A549 (cell line): ENCODE measurements at regions not wholly inside any gene's neighbourhood (a gene's known extent, or its start where the extent isn't known, plus 50 kb on each side); places are given as distances from the start of the nearest gene placed in this dataset.
A peak's percentile ranks its signal among the peaks of the same experiment; 100 is the strongest.

Experiments
- ATAC-seq, 2 experiments: fragments of 200-7000 bp in 1 of 2; fragments of >200 bp in 1 of 2; cut with Nextera tagmentation in 1 of 2; cut with Tn5 transposase in 1 of 2; 3 replicates each; pipeline versions ENCODE4 v1.8.0 to v1.9.1; 2018 to 2020; ENCODE audit warnings: mild to moderate bottlenecking in 1 of 2, moderate library complexity in 1 of 2
- CTCF ChIA-PET: fragments of 300-600 bp; sonication (Branson Sonifier 250); formaldehyde crosslinking; extraction: SDS; loops from one replicate; lab custom pipeline; 2021; ENCODE audit warnings: antibody characterized with exemption, inconsistent platforms; lab: Yijun Ruan, JAX
- POLR2A ChIA-PET: fragments of 350-600 bp; formaldehyde crosslinking; extraction: SDS; loops from one replicate; lab custom pipeline; 2021; ENCODE audit warnings: antibody characterized with exemption, inconsistent platforms; lab: Yijun Ruan, JAX
- DNase-seq, 2 experiments: peaks; one replicate each; pipeline versions ENCODE4 v3.0.0 to v3.0.0-alpha.2; 2011 to 2016; ENCODE audit warnings: low read depth in 1 of 2, low spot score in 1 of 2
- FAIRE-seq: peaks from 2 replicates; lab custom pipeline; 2011; peaks lifted over from hg19 to GRCh38; lab: Jason Lieb, UNC
- H3K27ac ChIP-seq, 2 experiments: fragments of >200 bp; sonication (Bioruptor Twin); formaldehyde crosslinking; 3 replicates each; pipeline ENCODE4 v1.5.1; 2016 to 2017
- H3K4me1 ChIP-seq: fragments of >200 bp; sonication (Bioruptor Twin); formaldehyde crosslinking; 3 replicates; pipeline ENCODE4 v1.6.1; 2016
- H3K4me2 ChIP-seq: fragments of >200 bp; sonication (Bioruptor Twin); formaldehyde crosslinking; 3 replicates; pipeline ENCODE4 v1.6.1; 2016
- H3K4me3 ChIP-seq: fragments of >200 bp; sonication (Bioruptor Twin); formaldehyde crosslinking; 3 replicates; pipeline ENCODE4 v1.5.1; 2016
- H3K9me3 ChIP-seq: fragments of >200 bp; sonication (Bioruptor Twin); formaldehyde crosslinking; 3 replicates; pipeline ENCODE4 v1.6.1; 2016
- BHLHE40 ChIP-seq: IDR thresholded peaks from 2 replicates; pipeline ENCODE4 v1.6.1; 2012; ENCODE audit warnings: low read depth, low read length, inconsistent platforms
- CBX2 ChIP-seq: fragments of 200-600 bp; sonication (generic); IDR thresholded peaks from 2 replicates; pipeline ENCODE4 v1.6.1; 2016; ENCODE audit warnings: low read depth, mild to moderate bottlenecking, borderline replicate concordance
- CBX8 ChIP-seq: fragments of 200-600 bp; sonication (generic); IDR thresholded peaks from 2 replicates; pipeline ENCODE4 v1.6.1; 2016
- CHD4 ChIP-seq: fragments of 200-600 bp; sonication (generic); IDR thresholded peaks from 2 replicates; pipeline ENCODE4 v1.6.1; 2016; ENCODE audit warnings: antibody characterized with exemption, mild to moderate bottlenecking, borderline replicate concordance
- GATA3 ChIP-seq: IDR thresholded peaks from 2 replicates; pipeline ENCODE4 v1.6.1; 2012; ENCODE audit warnings: borderline replicate concordance
- HDAC2 ChIP-seq: fragments of 200-600 bp; sonication (generic); IDR thresholded peaks from 2 replicates; pipeline ENCODE4 v1.6.1; 2016
- HES2 ChIP-seq: fragments of >200 bp; sonication (Bioruptor Twin); formaldehyde crosslinking; IDR thresholded peaks from 2 replicates; pipeline ENCODE4 v1.6.1; 2016
- HOXB13 ChIP-seq: fragments of 250-450 bp; sonication (Bioruptor Pico); IDR thresholded peaks from 2 replicates; pipeline ENCODE4 v1.5.0; 2020; ENCODE audit warnings: low read depth, mild to moderate bottlenecking, moderate library complexity
- HOXB5 ChIP-seq: fragments of 250-450 bp; sonication (Bioruptor Pico); IDR thresholded peaks from 2 replicates; pipeline ENCODE4 v1.5.0; 2020; ENCODE audit warnings: mild to moderate bottlenecking, moderate library complexity
- KDM5A ChIP-seq: fragments of 200-600 bp; sonication (generic); IDR thresholded peaks from 2 replicates; pipeline ENCODE4 v1.6.1; 2016; ENCODE audit warnings: antibody characterized with exemption, mild to moderate bottlenecking
- NPAS2 ChIP-seq: fragments of 250-450 bp; sonication (Bioruptor Pico); IDR thresholded peaks from 2 replicates; pipeline ENCODE4 v1.8.0; 2022; ENCODE audit warnings: mild to moderate bottlenecking, moderate library complexity, borderline replicate concordance
- PHF8 ChIP-seq: fragments of 200-600 bp; sonication (generic); IDR thresholded peaks from 2 replicates; pipeline ENCODE4 v1.6.1; 2016; ENCODE audit warnings: low read depth, mild to moderate bottlenecking, antibody characterized with exemption, moderate library complexity, borderline replicate concordance
- POLR2A ChIP-seq: IDR thresholded peaks from 2 replicates; pipeline ENCODE4 v1.6.1; 2012; ENCODE audit warnings: mild to moderate bottlenecking, low read length
- RARB ChIP-seq: fragments of 250-450 bp; sonication (Bioruptor Pico); IDR thresholded peaks from 2 replicates; pipeline ENCODE4 v1.8.0; 2021; ENCODE audit warnings: mild to moderate bottlenecking, moderate library complexity
- SMC3 ChIP-seq: fragments of >200 bp; sonication (Bioruptor Twin); formaldehyde crosslinking; IDR thresholded peaks from 3 replicates; pipeline ENCODE4 v1.6.1; 2018; ENCODE audit warnings: inconsistent platforms
- ZC3H11A ChIP-seq: fragments of 450-650 bp; IDR thresholded peaks from 2 replicates; pipeline ENCODE4 v1.6.1; 2014; ENCODE audit warnings: antibody characterized with exemption, mild to moderate bottlenecking
- ZNF302 ChIP-seq: fragments of 250-450 bp; sonication (Bioruptor Pico); IDR thresholded peaks from 2 replicates; pipeline ENCODE4 v1.9.0; 2021; ENCODE audit warnings: inconsistent platforms, mild to moderate bottlenecking, moderate library complexity
- WGBS: methylation state at CpG from one replicate; pipeline ENCODE4 v1.1.6; 2017; ENCODE audit errors: missing lambda C conversion rate; 5-methylcytosine and 5-hydroxymethylcytosine counted together
- TF ChIP-seq, protein P1 (sequence below): IDR thresholded peaks from 2 replicates; pipeline ENCODE4 v1.6.1; 2012
- TF ChIP-seq, protein P2 (sequence below): fragments of >200 bp; sonication (Bioruptor Twin); formaldehyde crosslinking; IDR thresholded peaks from 3 replicates; pipeline ENCODE4 v1.6.1; 2016
- TF ChIP-seq, protein P3 (sequence below): IDR thresholded peaks from 2 replicates; pipeline ENCODE4 v1.6.1; 2012; ENCODE audit warnings: low read depth, borderline replicate concordance
- TF ChIP-seq, protein P4 (sequence below): fragments of 200-600 bp; sonication (generic); IDR thresholded peaks from 2 replicates; pipeline ENCODE4 v1.6.1; 2016; ENCODE audit warnings: antibody characterized with exemption, mild to moderate bottlenecking, moderate library complexity

DNA sequence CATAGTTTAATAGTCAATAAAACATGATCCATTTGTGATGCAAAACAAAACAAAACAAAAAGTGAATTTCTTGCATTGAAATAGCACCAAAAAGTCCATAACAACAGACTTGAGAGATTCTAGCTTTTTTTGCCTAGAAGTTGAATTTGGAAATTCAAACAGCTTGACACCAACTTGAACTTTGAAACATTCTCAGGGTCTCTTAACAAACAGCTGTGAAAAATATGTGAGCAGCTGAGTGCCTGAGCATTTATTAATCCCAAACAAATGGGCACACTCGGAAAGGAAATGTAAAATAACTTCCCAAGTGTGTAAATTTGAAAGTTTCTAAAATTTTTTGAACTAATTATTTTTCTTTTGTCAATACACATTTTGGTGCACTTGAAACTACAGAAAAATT lies 56.0 kb upstream of the HMHB1 start:
- DNase-seq = no peak
- TF ChIP-seq POLR2A = no peak
- TF ChIP-seq RARB = no peak
- TF ChIP-seq GATA3 = no peak
- TF ChIP-seq, protein P1, sequence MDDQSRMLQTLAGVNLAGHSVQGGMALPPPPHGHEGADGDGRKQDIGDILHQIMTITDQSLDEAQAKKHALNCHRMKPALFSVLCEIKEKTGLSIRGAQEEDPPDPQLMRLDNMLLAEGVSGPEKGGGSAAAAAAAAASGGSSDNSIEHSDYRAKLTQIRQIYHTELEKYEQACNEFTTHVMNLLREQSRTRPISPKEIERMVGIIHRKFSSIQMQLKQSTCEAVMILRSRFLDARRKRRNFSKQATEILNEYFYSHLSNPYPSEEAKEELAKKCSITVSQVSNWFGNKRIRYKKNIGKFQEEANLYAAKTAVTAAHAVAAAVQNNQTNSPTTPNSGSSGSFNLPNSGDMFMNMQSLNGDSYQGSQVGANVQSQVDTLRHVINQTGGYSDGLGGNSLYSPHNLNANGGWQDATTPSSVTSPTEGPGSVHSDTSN = no peak
- no peak for TF ChIP-seq ZC3H11A
- no peak for TF ChIP-seq ZNF302 (CRISPR knock-in tag)
- TF ChIP-seq CBX8 = no peak
- TF ChIP-seq, protein P2, sequence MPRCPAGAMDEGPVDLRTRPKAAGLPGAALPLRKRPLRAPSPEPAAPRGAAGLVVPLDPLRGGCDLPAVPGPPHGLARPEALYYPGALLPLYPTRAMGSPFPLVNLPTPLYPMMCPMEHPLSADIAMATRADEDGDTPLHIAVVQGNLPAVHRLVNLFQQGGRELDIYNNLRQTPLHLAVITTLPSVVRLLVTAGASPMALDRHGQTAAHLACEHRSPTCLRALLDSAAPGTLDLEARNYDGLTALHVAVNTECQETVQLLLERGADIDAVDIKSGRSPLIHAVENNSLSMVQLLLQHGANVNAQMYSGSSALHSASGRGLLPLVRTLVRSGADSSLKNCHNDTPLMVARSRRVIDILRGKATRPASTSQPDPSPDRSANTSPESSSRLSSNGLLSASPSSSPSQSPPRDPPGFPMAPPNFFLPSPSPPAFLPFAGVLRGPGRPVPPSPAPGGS = no peak
- no peak for TF ChIP-seq KDM5A
- TF ChIP-seq, protein P3, sequence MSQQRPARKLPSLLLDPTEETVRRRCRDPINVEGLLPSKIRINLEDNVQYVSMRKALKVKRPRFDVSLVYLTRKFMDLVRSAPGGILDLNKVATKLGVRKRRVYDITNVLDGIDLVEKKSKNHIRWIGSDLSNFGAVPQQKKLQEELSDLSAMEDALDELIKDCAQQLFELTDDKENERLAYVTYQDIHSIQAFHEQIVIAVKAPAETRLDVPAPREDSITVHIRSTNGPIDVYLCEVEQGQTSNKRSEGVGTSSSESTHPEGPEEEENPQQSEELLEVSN = no peak
- no peak for TF ChIP-seq BHLHE40
- WGBS = 83% methylated on average over 1 of the region's 1 CpG
- no peak for ATAC-seq
- H3K4me1 ChIP-seq = no peaks in the 10 kb centered on the region
- peak; percentile 32 for FAIRE-seq
- POLR2A ChIA-PET = no interaction called here
- H3K27ac ChIP-seq = no peak overlapping the region
- no peak overlapping the region for H3K4me3 ChIP-seq
- CTCF ChIA-PET = interaction anchor here (1.1 kb wide), 1 partner anchor 436 kb away, joined by 3 read pairs; no protein-coding TSS in a partner anchor
- H3K4me2 ChIP-seq = no peak overlapping the region
- H3K9me3 ChIP-seq = no peaks in the 10 kb centered on the region

DNA sequence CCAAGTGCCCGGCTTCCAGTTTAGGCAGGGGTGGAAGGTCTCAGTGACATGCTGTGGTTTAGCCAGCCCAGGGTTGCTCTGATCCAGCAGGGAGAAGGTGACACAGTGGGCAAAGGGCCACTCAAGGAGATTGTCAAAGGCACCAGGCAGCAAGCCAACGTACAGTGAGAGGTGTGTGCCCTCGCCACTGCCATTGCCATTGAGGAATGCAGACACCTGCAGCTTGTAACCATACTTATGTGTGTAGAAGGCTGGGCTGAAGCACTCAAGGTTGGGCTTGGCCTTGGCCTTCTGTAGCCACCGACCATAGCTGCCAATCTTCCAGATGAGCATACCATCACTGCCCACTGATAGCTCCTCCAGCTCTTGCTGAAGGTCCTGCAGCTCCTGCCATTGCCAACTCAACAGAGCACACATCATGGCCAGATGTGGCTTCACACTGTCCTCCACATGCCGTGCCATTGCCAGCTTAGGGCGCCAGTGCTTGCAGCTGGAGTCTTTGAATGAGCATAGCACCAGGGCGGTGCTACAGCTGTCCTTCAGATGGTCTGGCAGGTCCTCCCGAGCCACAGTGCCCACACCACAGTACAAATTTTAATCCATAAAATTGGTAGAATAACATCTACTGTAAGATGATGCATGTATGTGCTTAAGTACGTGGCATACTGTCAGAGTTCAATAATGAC lies 59.7 kb upstream of the HMHB1 start:
- Histone ChIP-seq H3K4me1 (no peaks in the 10 kb centered on the region), H3K4me2 (no peak overlapping the region), H3K4me3 (no peak overlapping the region), H3K9me3 (no peaks in the 10 kb centered on the region), H3K27ac (no peak overlapping the region)
- ChIA-PET POLR2A (no interaction called here), CTCF (interaction anchor here (1.2 kb wide), 1 partner anchor 11 kb away, joined by 3 read pairs; no protein-coding TSS in a partner anchor)
- TF ChIP-seq NPAS2 (CRISPR knock-in tag) = no peak
- TF ChIP-seq, protein P4, sequence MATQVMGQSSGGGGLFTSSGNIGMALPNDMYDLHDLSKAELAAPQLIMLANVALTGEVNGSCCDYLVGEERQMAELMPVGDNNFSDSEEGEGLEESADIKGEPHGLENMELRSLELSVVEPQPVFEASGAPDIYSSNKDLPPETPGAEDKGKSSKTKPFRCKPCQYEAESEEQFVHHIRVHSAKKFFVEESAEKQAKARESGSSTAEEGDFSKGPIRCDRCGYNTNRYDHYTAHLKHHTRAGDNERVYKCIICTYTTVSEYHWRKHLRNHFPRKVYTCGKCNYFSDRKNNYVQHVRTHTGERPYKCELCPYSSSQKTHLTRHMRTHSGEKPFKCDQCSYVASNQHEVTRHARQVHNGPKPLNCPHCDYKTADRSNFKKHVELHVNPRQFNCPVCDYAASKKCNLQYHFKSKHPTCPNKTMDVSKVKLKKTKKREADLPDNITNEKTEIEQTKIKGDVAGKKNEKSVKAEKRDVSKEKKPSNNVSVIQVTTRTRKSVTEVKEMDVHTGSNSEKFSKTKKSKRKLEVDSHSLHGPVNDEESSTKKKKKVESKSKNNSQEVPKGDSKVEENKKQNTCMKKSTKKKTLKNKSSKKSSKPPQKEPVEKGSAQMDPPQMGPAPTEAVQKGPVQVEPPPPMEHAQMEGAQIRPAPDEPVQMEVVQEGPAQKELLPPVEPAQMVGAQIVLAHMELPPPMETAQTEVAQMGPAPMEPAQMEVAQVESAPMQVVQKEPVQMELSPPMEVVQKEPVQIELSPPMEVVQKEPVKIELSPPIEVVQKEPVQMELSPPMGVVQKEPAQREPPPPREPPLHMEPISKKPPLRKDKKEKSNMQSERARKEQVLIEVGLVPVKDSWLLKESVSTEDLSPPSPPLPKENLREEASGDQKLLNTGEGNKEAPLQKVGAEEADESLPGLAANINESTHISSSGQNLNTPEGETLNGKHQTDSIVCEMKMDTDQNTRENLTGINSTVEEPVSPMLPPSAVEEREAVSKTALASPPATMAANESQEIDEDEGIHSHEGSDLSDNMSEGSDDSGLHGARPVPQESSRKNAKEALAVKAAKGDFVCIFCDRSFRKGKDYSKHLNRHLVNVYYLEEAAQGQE = no peak
- TF ChIP-seq ZC3H11A = no peak
- no peak for TF ChIP-seq HOXB13 (CRISPR knock-in tag)
- TF ChIP-seq, protein P3 = no peak
- DNase-seq (no peak), FAIRE-seq (no peak), ATAC-seq (peak in 1 of 2 experiments; percentile 56; a peak in 1 of 6 replicates)
- 97% methylated on average over 4 of the region's 9 CpGs for WGBS

DNA sequence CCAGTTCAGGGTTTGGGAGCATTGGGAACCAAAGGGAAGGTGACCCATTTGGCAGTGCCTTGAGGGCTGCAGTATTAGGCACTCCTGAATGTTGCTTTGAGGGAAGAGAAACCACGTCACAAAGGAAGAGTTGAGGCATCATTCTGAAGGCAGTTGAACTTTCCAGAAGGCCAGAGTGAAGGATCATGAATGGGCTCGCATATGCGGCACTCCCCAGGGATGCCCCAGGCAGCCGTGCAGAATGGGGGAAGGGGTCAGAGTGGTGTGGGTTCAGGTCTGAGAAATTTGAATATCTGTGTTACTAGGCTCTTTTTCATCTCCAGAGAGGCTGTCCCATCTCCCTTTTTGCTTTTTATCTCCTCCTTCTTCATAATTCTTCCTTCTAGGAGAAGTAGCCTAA lies 60.6 kb upstream of the HMHB1 start:
- WGBS = 92% methylated on average over 4 of the region's 4 CpGs
- no peak overlapping the region for H3K4me2 ChIP-seq
- H3K4me3 ChIP-seq = no peak overlapping the region
- ATAC-seq = no peak
- no peaks in the 10 kb centered on the region for H3K4me1 ChIP-seq
- ChIA-PET POLR2A (no interaction called here), CTCF (no interaction called here)
- H3K27ac ChIP-seq = no peak overlapping the region
- H3K9me3 ChIP-seq = no peaks in the 10 kb centered on the region
- no peak for DNase-seq
- FAIRE-seq = no peak
- TF ChIP-seq NPAS2 (CRISPR knock-in tag) (no peak), CHD4 (no peak), ZNF302 (CRISPR knock-in tag) (no peak), POLR2A (no peak), HDAC2 (no peak), HES2 (no peak), SMC3 (no peak), HOXB5 (no peak), ZC3H11A (no peak), PHF8 (no peak), CBX2 (no peak)
- TF ChIP-seq, protein P4 = no peak
